ENCODE measurements at regions not wholly inside any gene's neighbourhood (a gene's known extent, or its start where the extent isn't known, plus 50 kb on each side); places are given as distances from the start of the nearest gene placed in this dataset.

DNA sequence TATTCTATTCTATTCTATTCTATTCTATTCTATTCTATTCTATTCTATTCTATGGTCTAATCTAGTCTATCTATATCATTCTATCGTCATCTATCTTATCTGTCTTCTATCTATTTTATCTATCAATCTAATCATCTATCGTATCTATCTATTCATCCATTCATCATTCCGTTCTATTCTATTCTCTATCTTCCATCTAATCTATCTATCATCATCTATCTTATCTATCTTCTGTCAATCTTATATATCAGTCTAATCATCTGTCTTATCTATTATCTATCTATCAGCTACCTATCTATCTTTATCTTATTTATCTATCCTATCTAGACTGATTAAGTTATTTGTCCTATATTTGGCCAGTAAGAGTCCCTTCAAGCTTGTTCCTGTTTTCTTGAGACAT is 831.5 kb upstream of the TMEM132C start:
- TF ChIP-seq EP300 (IDR thresholded peaks at IDR 0.05; ENCODE audit: borderline replicate concordance) (no peak), CEBPB (IDR thresholded peaks at IDR 0.05) (no peak), YY1 (IDR thresholded peaks at IDR 0.05; ENCODE audit: low read depth) (no peak), TAF1 (IDR thresholded peaks at IDR 0.05; ENCODE audit: low read depth) (no peak), TCF12 (IDR thresholded peaks at IDR 0.05; ENCODE audit: low read depth) (no peak), CREB1 (IDR thresholded peaks at IDR 0.05; ENCODE audit: low read depth) (no peak), RAD21 (IDR thresholded peaks at IDR 0.05; ENCODE audit: low read depth) (no peak), EGR1 (IDR thresholded peaks at IDR 0.05) (no peak)
- TF ChIP-seq, protein P1, sequence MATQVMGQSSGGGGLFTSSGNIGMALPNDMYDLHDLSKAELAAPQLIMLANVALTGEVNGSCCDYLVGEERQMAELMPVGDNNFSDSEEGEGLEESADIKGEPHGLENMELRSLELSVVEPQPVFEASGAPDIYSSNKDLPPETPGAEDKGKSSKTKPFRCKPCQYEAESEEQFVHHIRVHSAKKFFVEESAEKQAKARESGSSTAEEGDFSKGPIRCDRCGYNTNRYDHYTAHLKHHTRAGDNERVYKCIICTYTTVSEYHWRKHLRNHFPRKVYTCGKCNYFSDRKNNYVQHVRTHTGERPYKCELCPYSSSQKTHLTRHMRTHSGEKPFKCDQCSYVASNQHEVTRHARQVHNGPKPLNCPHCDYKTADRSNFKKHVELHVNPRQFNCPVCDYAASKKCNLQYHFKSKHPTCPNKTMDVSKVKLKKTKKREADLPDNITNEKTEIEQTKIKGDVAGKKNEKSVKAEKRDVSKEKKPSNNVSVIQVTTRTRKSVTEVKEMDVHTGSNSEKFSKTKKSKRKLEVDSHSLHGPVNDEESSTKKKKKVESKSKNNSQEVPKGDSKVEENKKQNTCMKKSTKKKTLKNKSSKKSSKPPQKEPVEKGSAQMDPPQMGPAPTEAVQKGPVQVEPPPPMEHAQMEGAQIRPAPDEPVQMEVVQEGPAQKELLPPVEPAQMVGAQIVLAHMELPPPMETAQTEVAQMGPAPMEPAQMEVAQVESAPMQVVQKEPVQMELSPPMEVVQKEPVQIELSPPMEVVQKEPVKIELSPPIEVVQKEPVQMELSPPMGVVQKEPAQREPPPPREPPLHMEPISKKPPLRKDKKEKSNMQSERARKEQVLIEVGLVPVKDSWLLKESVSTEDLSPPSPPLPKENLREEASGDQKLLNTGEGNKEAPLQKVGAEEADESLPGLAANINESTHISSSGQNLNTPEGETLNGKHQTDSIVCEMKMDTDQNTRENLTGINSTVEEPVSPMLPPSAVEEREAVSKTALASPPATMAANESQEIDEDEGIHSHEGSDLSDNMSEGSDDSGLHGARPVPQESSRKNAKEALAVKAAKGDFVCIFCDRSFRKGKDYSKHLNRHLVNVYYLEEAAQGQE (IDR thresholded peaks at IDR 0.05; ENCODE audit: low read depth), result no peak
- TF ChIP-seq, protein P2, sequence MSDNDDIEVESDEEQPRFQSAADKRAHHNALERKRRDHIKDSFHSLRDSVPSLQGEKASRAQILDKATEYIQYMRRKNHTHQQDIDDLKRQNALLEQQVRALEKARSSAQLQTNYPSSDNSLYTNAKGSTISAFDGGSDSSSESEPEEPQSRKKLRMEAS (IDR thresholded peaks at IDR 0.05), result no peak
- TF ChIP-seq, protein P3, sequence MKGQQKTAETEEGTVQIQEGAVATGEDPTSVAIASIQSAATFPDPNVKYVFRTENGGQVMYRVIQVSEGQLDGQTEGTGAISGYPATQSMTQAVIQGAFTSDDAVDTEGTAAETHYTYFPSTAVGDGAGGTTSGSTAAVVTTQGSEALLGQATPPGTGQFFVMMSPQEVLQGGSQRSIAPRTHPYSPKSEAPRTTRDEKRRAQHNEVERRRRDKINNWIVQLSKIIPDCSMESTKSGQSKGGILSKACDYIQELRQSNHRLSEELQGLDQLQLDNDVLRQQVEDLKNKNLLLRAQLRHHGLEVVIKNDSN (IDR thresholded peaks at IDR 0.05), result no peak
